Ascending aorta (tissue), 2 donors: ENCODE measurements at regions not wholly inside any gene's neighbourhood (a gene's known extent, or its start where the extent isn't known, plus 50 kb on each side); places are given as distances from the start of the nearest gene placed in this dataset.

Experiments used
- DNase-seq, 2 donors: peaks; one replicate each; pipeline ENCODE4 v3.0.0-alpha.2; 2019; ENCODE audit warnings: low spot score in 2 of 2
- H3K27ac ChIP-seq, 2 donors: fragments of 200-600 bp; sonication (generic); one replicate each; pipeline ENCODE4 v1.5.1; 2016 to 2017; ENCODE audit warnings: mild to moderate bottlenecking in 1 of 2
- H3K27me3 ChIP-seq: fragments of 200-600 bp; sonication (generic); one replicate; pipeline ENCODE4 v1.5.1; 2017
- H3K36me3 ChIP-seq, 2 donors: fragments of 200-600 bp; sonication (generic); one replicate each; pipeline ENCODE4 v1.5.1; 2016
- H3K4me1 ChIP-seq, 2 donors: fragments of 200-600 bp; sonication (generic); one replicate each; pipeline ENCODE4 v1.5.1; 2016 to 2017; ENCODE audit warnings: mild to moderate bottlenecking in 1 of 2
- H3K4me3 ChIP-seq, 2 donors: fragments of 200-600 bp; sonication (generic); one replicate each; pipeline ENCODE4 v1.5.1; 2016 to 2017; ENCODE audit warnings: mild to moderate bottlenecking in 1 of 2
- H3K9me3 ChIP-seq, 2 donors: fragments of 200-600 bp; sonication (generic); one replicate each; pipeline ENCODE4 v1.5.1; 2016
- intact Hi-C: fragments of 100-400 bp; cut with DNase I; formaldehyde crosslinking; loops from one replicate; pipeline ENCODE4 v1.15.1; 2023
- TF ChIP-seq, protein P1 (sequence below), 3 experiments: fragments of 200-600 bp in 2 of 3; fragments of 450-650 bp in 1 of 3; sonication (generic) in 2 of 3; IDR thresholded peaks; one replicate each; pipeline ENCODE4 v1.5.1; 2016 to 2019; ENCODE audit warnings: antibody characterized with exemption in 3 of 3, mild to moderate bottlenecking in 1 of 3, moderate library complexity in 1 of 3

DNA sequence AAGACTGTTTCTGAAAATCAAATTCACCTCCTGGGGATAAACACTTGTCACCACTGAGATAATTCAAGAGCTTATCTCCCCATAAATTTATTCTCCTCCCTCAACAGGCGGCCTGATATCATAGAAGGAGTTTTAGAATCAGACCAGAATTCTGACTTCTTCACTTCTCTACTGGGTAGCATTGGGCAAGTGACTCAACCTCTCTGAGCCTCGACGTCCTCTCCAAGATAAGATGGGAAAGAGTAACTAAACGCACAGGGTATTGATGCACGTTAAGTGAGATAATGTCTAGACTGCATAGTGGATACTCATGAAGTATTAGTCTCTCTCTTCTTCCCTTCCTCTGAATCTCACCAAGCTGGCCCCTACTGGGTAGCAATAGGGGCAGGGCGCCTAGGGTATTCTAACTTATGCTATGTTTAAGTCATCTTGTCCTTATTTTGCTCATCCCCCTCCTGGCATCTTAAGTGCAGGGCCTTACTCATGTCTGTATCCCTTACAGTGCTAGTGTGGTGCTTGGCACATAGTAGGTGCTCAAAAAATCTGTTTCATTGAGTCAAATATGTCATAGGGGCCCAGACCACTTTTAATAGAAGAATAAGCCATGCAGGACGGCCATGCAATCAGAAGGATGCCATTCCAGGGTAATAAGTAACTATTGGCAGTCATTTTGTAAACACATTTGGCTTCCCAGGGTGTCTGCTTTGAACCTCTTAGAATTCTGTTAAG is 476.4 kb upstream of the CCL2 start:
- no peak overlapping the region for H3K27ac ChIP-seq
- no peaks in the 10 kb centered on the region for H3K27me3 ChIP-seq
- intact Hi-C loops = no loop called here
- no peaks in the 10 kb centered on the region for H3K4me1 ChIP-seq
- TF ChIP-seq, protein P1, sequence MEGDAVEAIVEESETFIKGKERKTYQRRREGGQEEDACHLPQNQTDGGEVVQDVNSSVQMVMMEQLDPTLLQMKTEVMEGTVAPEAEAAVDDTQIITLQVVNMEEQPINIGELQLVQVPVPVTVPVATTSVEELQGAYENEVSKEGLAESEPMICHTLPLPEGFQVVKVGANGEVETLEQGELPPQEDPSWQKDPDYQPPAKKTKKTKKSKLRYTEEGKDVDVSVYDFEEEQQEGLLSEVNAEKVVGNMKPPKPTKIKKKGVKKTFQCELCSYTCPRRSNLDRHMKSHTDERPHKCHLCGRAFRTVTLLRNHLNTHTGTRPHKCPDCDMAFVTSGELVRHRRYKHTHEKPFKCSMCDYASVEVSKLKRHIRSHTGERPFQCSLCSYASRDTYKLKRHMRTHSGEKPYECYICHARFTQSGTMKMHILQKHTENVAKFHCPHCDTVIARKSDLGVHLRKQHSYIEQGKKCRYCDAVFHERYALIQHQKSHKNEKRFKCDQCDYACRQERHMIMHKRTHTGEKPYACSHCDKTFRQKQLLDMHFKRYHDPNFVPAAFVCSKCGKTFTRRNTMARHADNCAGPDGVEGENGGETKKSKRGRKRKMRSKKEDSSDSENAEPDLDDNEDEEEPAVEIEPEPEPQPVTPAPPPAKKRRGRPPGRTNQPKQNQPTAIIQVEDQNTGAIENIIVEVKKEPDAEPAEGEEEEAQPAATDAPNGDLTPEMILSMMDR (IDR thresholded peaks at IDR 0.05) = no peak
- no peak overlapping the region for H3K4me3 ChIP-seq
- no peaks in the 10 kb centered on the region for H3K9me3 ChIP-seq
- no peaks in the 10 kb centered on the region for H3K36me3 ChIP-seq
- DNase-seq = no peak

DNA sequence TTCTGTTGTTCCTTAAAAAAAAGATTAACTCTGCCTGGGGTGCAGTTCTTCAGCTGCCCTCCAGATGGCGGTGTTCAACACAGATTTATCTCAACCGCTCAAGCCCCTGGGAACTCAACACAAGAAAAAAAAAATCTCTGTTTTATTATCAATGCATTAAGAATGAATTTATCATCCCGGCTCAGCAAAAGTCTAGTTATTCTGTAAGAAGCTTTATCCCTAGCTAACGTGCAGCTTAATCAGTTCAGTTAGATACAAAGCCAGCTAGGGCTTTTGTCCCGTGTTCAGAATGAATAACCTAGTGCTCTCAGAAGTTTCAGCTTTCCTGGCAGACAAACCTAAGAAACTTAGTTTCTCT is 475.9 kb upstream of the CCL2 start:
- H3K27ac ChIP-seq = no peak overlapping the region
- no peaks in the 10 kb centered on the region for H3K9me3 ChIP-seq
- no peaks in the 10 kb centered on the region for H3K36me3 ChIP-seq
- no peaks in the 10 kb centered on the region for H3K27me3 ChIP-seq
- DNase-seq = no peak
- intact Hi-C loops = no loop called here
- TF ChIP-seq, protein P1 (IDR thresholded peaks at IDR 0.05) = peak; percentile 29 to 95 (median 89)
- H3K4me3 ChIP-seq = no peak overlapping the region
- no peaks in the 10 kb centered on the region for H3K4me1 ChIP-seq

DNA sequence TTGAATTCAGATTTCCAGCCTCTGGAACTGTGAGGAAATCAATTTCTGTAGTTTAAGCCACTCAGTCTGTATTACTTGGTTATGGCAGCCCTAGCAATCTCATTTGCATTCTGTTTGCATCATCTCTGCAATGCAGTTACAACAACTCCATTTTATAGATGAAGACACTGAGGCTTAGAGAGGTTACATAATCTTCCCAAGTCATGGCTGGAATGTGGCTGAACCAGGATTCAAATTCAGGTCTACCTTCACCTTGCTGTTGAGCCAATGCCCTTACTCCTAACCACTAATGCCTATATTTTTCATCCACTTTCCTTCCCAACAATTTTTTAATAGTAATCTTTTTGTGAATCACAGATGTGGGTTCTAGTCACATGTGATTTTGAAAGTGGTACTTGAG is 469.8 kb upstream of the CCL2 start:
- TF ChIP-seq, protein P1 (IDR thresholded peaks at IDR 0.05) = no peak
- Histone ChIP-seq H3K9me3 (no peaks in the 10 kb centered on the region), H3K4me3 (no peak overlapping the region), H3K36me3 (no peaks in the 10 kb centered on the region), H3K4me1 (no peaks in the 10 kb centered on the region), H3K27me3 (no peaks in the 10 kb centered on the region), H3K27ac (no peak overlapping the region)
- intact Hi-C loops = loop anchor here (10.0 kb wide), 1 partner anchor 380 kb away; no protein-coding TSS in a partner anchor
- no peak for DNase-seq

DNA sequence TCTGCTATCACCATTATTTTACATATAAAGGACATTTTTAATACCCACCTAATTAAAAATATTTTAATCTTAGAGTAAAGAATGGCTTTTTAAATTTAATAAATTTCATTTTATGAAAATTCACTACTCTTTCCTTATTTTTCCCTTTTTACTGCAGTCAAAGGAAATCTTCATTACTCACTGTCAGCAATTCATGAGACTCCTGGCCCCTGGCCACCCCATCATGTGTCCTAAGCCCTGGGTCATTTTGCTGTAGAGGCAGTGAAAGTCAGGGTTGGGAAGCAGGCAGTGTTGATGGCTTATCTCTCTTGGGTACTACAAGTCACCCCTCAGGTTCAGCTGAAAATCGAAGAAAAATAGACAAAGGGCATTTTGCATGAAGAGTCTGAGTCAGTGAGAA is 468.6 kb upstream of the CCL2 start:
- H3K27me3 ChIP-seq = no peaks in the 10 kb centered on the region
- no peak overlapping the region for H3K27ac ChIP-seq
- no peak overlapping the region for H3K4me3 ChIP-seq
- H3K36me3 ChIP-seq = no peaks in the 10 kb centered on the region
- H3K4me1 ChIP-seq = no peaks in the 10 kb centered on the region
- intact Hi-C loops = loop anchor here (10.0 kb wide), 1 partner anchor 378 kb away; no protein-coding TSS in a partner anchor
- no peaks in the 10 kb centered on the region for H3K9me3 ChIP-seq
- TF ChIP-seq, protein P1 (IDR thresholded peaks at IDR 0.05) = no peak
- no peak for DNase-seq

DNA sequence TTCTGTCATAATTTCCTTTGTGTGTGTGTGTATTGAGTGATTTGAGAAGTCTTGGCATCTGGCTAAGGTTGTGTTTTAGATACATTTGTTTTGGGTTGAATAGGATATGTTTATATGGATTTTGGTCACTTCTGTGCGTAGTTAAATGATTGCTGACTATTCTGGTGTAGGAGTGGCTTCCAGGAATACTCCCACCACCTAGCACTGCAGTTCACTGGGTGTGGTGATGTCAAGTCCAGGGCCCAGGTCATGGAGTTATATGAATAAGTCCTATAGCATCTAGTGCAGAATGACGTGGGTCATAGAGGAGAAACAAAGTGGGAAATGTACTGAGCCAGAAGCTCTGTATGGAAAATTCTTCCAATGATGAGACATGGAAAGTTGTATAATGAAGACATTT is 465.4 kb upstream of the CCL2 start:
- Histone ChIP-seq H3K4me1 (no peaks in the 10 kb centered on the region), H3K27me3 (no peaks in the 10 kb centered on the region), H3K36me3 (no peaks in the 10 kb centered on the region), H3K9me3 (no peaks in the 10 kb centered on the region), H3K4me3 (no peak overlapping the region), H3K27ac (no peak overlapping the region)
- TF ChIP-seq, protein P1 (IDR thresholded peaks at IDR 0.05) = no peak
- intact Hi-C loops = loop anchor here (10.0 kb wide), 1 partner anchor 375 kb away; no protein-coding TSS in a partner anchor
- DNase-seq = no peak
